Mesenchymal stem cell (in vitro differentiated cells and primary cell): ENCODE measurements at regions not wholly inside any gene's neighbourhood (a gene's known extent, or its start where the extent isn't known, plus 50 kb on each side); places are given as distances from the start of the nearest gene placed in this dataset.
A peak's percentile ranks its signal among the peaks of the same experiment; 100 is the strongest.

Source experiments
- DNase-seq: peaks from one replicate; pipeline ENCODE4 v3.0.0-alpha.2; 2013
- H2AFZ ChIP-seq: one replicate; pipeline ENCODE4 v1.6.1; 2013; ENCODE audit warnings: low read depth, mild to moderate bottlenecking, control low read depth, inconsistent platforms, low read length, moderate library complexity
- H2AK5ac ChIP-seq: 2 replicates; pipeline ENCODE4 v1.6.1; 2013; ENCODE audit warnings: low read length, moderate library complexity, mild to moderate bottlenecking, inconsistent platforms; ENCODE audit not compliant: severe bottlenecking
- H2BK120ac ChIP-seq: one replicate; pipeline ENCODE4 v1.6.1; 2013; ENCODE audit warnings: low read depth, mild to moderate bottlenecking, inconsistent platforms, low read length, moderate library complexity
- H2BK12ac ChIP-seq, 2 experiments: one replicate each; pipeline ENCODE4 v1.6.1; 2013; ENCODE audit warnings: inconsistent platforms in 2 of 2, low read length in 2 of 2, mild to moderate bottlenecking in 2 of 2, moderate library complexity in 2 of 2, control low read depth in 1 of 2
- H2BK15ac ChIP-seq: one replicate; pipeline ENCODE4 v1.6.1; 2013; ENCODE audit warnings: mild to moderate bottlenecking, low read depth, inconsistent platforms; ENCODE audit not compliant: poor library complexity, severe bottlenecking
- H2BK5ac ChIP-seq: 2 replicates; pipeline ENCODE4 v1.6.1; 2013; ENCODE audit warnings: low read depth, mild to moderate bottlenecking, low read length, control low read depth, inconsistent platforms; ENCODE audit not compliant: poor library complexity, severe bottlenecking
- H3K14ac ChIP-seq, 2 experiments: one replicate each; pipeline ENCODE4 v1.6.1; 2013; ENCODE audit warnings: inconsistent platforms in 2 of 2, low read length in 2 of 2, control low read depth in 1 of 2, mild to moderate bottlenecking in 1 of 2, moderate library complexity in 1 of 2
- H3K18ac ChIP-seq, 2 experiments: one replicate each; pipeline ENCODE4 v1.6.1; 2013; ENCODE audit warnings: inconsistent platforms in 2 of 2, low read length in 2 of 2, control low read depth in 1 of 2, low read depth in 1 of 2, mild to moderate bottlenecking in 1 of 2
- H3K23ac ChIP-seq, 2 experiments: one replicate each; pipeline ENCODE4 v1.6.1; 2013; ENCODE audit warnings: inconsistent platforms in 2 of 2, low read length in 2 of 2, mild to moderate bottlenecking in 2 of 2, moderate library complexity in 2 of 2, control low read depth in 1 of 2
- H3K27ac ChIP-seq: 2 replicates; pipeline ENCODE4 v1.5.1; 2013; ENCODE audit warnings: mild to moderate bottlenecking, moderate library complexity, low read length, control low read depth, inconsistent platforms; ENCODE audit not compliant: poor library complexity, severe bottlenecking
- H3K27me3 ChIP-seq, 2 experiments: 2 replicates each; pipeline versions ENCODE4 v1.6.1 to v1.7.0; 2013; ENCODE audit warnings: low read length in 2 of 2, mild to moderate bottlenecking in 2 of 2, moderate library complexity in 2 of 2, control low read depth in 1 of 2, inconsistent platforms in 1 of 2; ENCODE audit not compliant: control insufficient read depth in 1 of 2, insufficient read depth in 1 of 2
- H3K36me3 ChIP-seq, 2 experiments: 2 replicates each; pipeline versions ENCODE4 v1.6.1 to v1.7.0; 2013; ENCODE audit warnings: low read length in 2 of 2, control low read depth in 1 of 2, inconsistent platforms in 1 of 2, low read depth in 1 of 2, mild to moderate bottlenecking in 1 of 2; ENCODE audit not compliant: insufficient read depth in 2 of 2, control insufficient read depth in 1 of 2
- H3K4ac ChIP-seq, 2 experiments: one replicate each; pipeline ENCODE4 v1.6.1; 2013; ENCODE audit warnings: inconsistent platforms in 2 of 2, low read length in 2 of 2, mild to moderate bottlenecking in 2 of 2, moderate library complexity in 2 of 2, control low read depth in 1 of 2, low read depth in 1 of 2
- H3K4me1 ChIP-seq: 2 replicates; pipeline ENCODE4 v1.6.1; 2013; ENCODE audit warnings: low read depth, low read length, control low read depth; ENCODE audit not compliant: control insufficient read depth, insufficient read depth
- H3K4me2 ChIP-seq: 2 replicates; pipeline ENCODE4 v1.6.1; 2013; ENCODE audit warnings: low read length, mild to moderate bottlenecking, inconsistent platforms; ENCODE audit not compliant: poor library complexity, severe bottlenecking
- H3K4me3 ChIP-seq, 2 experiments: 2 replicates each; pipeline versions ENCODE4 v1.5.1 to v1.7.0; 2013; ENCODE audit warnings: low read length in 2 of 2, mild to moderate bottlenecking in 2 of 2, control low read depth in 1 of 2, low read depth in 1 of 2; ENCODE audit not compliant: insufficient read depth in 1 of 2
- H3K79me1 ChIP-seq: replicated peaks from 2 replicates; pipeline ENCODE4 v1.6.1; 2013; ENCODE audit warnings: mild to moderate bottlenecking, control low read depth, low read length, inconsistent platforms; ENCODE audit not compliant: poor library complexity, severe bottlenecking
- H3K9ac ChIP-seq: 2 replicates; pipeline ENCODE4 v1.7.0; 2013; ENCODE audit warnings: mild to moderate bottlenecking, low read length, moderate library complexity
- H3K9me3 ChIP-seq: 2 replicates; pipeline ENCODE4 v1.7.0; 2013; ENCODE audit warnings: mild to moderate bottlenecking, low read length; ENCODE audit not compliant: control insufficient read depth
- H4K8ac ChIP-seq: one replicate; pipeline ENCODE4 v1.6.1; 2013; ENCODE audit warnings: inconsistent platforms, mild to moderate bottlenecking, low read length, moderate library complexity
- H4K91ac ChIP-seq: one replicate; pipeline ENCODE4 v1.6.1; 2013; ENCODE audit warnings: mild to moderate bottlenecking, low read length, inconsistent platforms
- WGBS: methylation state at CpG from one replicate; pipeline ENCODE4 v1.1.7; 2013; ENCODE audit warnings: mixed read lengths; 5-methylcytosine and 5-hydroxymethylcytosine counted together

GRCh38 chr15:70154718-70155347 lies 57.1 kb upstream of the TLE3 start:
- Histone ChIP-seq H2BK5ac (no peak overlapping the region), H4K91ac (peak overlapping the region; percentile 92), H3K23ac (peak overlapping the region in 1 of 2 experiments; percentile 44), H3K18ac (peak overlapping the region; percentile 89 to 98), H3K4me2 (no peak overlapping the region), H3K27ac (no peak overlapping the region), H3K14ac (peak overlapping the region in 1 of 2 experiments; percentile 61), H3K36me3 (no peaks in the 10 kb centered on the region), H3K4me3 (no peak overlapping the region), H2AFZ (no peak overlapping the region), H3K27me3 (peaks cover 7 to 26% of the 10 kb centered on the region in 2 experiments), H3K79me1 (no peaks in the 10 kb centered on the region), H2BK120ac (peak overlapping the region; percentile 55), H4K8ac (peak overlapping the region; percentile 73), H2AK5ac (no peak overlapping the region), H3K9me3 (no peaks in the 10 kb centered on the region), H2BK15ac (peak overlapping the region; percentile 15), H3K4me1 (peaks cover 23% of the 10 kb centered on the region), H3K9ac (no peak overlapping the region), H2BK12ac (peak overlapping the region; percentile 85 to 97), H3K4ac (peak overlapping the region; percentile 64 to 94)
- WGBS: 20% methylated on average over 12 of the region's 12 CpGs
- peak; percentile 97 for DNase-seq

- 9% methylated on average over 25 of the region's 27 CpGs for WGBS
- H3K4ac ChIP-seq: peak overlapping the region; percentile 64 to 94
- H2BK5ac ChIP-seq: no peak overlapping the region
- peak overlapping the region; percentile 69 for H4K8ac ChIP-seq
- peak overlapping the region; percentile 91 to 97 for H2BK12ac ChIP-seq
- H2AK5ac ChIP-seq: no peak overlapping the region
- peak overlapping the region; percentile 4 for H3K4me2 ChIP-seq
- no peaks in the 10 kb centered on the region for H3K36me3 ChIP-seq
- H3K79me1 ChIP-seq: no peaks in the 10 kb centered on the region
- no peak overlapping the region for H3K9ac ChIP-seq
- peaks cover 7 to 26% of the 10 kb centered on the region in 2 experiments for H3K27me3 ChIP-seq
- peak; percentile 91 for DNase-seq
- peaks cover 20% of the 10 kb centered on the region for H3K4me1 ChIP-seq
- peak overlapping the region; percentile 88 to 98 for H3K18ac ChIP-seq
- peak overlapping the region; percentile 87 for H4K91ac ChIP-seq
- no peak overlapping the region for H2AFZ ChIP-seq
- H2BK15ac ChIP-seq: peak overlapping the region; percentile 15
- H2BK120ac ChIP-seq: no peak overlapping the region
- H3K23ac ChIP-seq: no peak overlapping the region
- peak overlapping the region in 1 of 2 experiments; percentile 61 for H3K14ac ChIP-seq
- H3K27ac ChIP-seq: no peak overlapping the region
- no peaks in the 10 kb centered on the region for H3K9me3 ChIP-seq
- no peak overlapping the region for H3K4me3 ChIP-seq
Observed at GRCh38 chr15:70153921-70154717, 56.4 kb upstream of the TLE3 start.

- Histone ChIP-seq H3K23ac (no peak overlapping the region), H3K9ac (no peak overlapping the region), H2BK120ac (no peak overlapping the region), H4K91ac (peak overlapping the region; percentile 5), H3K79me1 (no peaks in the 10 kb centered on the region), H2BK5ac (no peak overlapping the region), H3K27ac (peak overlapping the region; percentile 28), H3K18ac (peak overlapping the region; percentile 4 to 88), H2BK15ac (no peak overlapping the region), H2AFZ (no peak overlapping the region), H3K4me1 (peaks cover 23% of the 10 kb centered on the region), H3K4ac (peak overlapping the region in 1 of 2 experiments; percentile 10), H3K27me3 (peaks cover 6 to 34% of the 10 kb centered on the region in 2 experiments), H2BK12ac (peak overlapping the region; percentile 3 to 93), H3K4me3 (no peak overlapping the region), H2AK5ac (no peak overlapping the region), H3K9me3 (no peaks in the 10 kb centered on the region), H3K4me2 (no peak overlapping the region), H3K36me3 (no peaks in the 10 kb centered on the region), H3K14ac (peak overlapping the region in 1 of 2 experiments; percentile 8), H4K8ac (no peak overlapping the region)
- 11% methylated on average over 3 of the region's 3 CpGs for WGBS
- peak; percentile 47 for DNase-seq
Observed at GRCh38 chr15:70152070-70152480, 54.4 kb upstream of the TLE3 start.

- DNase-seq: no peak
- Histone ChIP-seq H2BK12ac (peak overlapping the region in 1 of 2 experiments; percentile 93), H4K91ac (no peak overlapping the region), H2BK15ac (no peak overlapping the region), H3K4me1 (peaks cover 23% of the 10 kb centered on the region), H3K4me3 (no peak overlapping the region), H2AFZ (no peak overlapping the region), H3K23ac (no peak overlapping the region), H3K79me1 (no peaks in the 10 kb centered on the region), H2BK120ac (no peak overlapping the region), H3K36me3 (no peaks in the 10 kb centered on the region), H3K4me2 (no peak overlapping the region), H2AK5ac (no peak overlapping the region), H3K9me3 (no peaks in the 10 kb centered on the region), H3K27ac (peak overlapping the region; percentile 6), H3K14ac (no peak overlapping the region), H3K18ac (peak overlapping the region; percentile 4 to 88), H3K4ac (no peak overlapping the region), H3K27me3 (peaks cover 8 to 38% of the 10 kb centered on the region in 2 experiments), H4K8ac (no peak overlapping the region), H3K9ac (no peak overlapping the region), H2BK5ac (no peak overlapping the region)
- WGBS: 92% methylated on average over 4 of the region's 4 CpGs
Observed at GRCh38 chr15:70151462-70151861, 53.7 kb upstream of the TLE3 start.
